Ovary (tissue), 3 donors: ENCODE measurements at regions not wholly inside any gene's neighbourhood (a gene's known extent, or its start where the extent isn't known, plus 50 kb on each side); places are given as distances from the start of the nearest gene placed in this dataset.

ENCODE experiments used
- POLR2A ChIP-seq: fragments of 450-650 bp; IDR thresholded peaks from one replicate; pipeline ENCODE4 v1.6.1; 2017; ENCODE audit warnings: antibody characterized with exemption, mild to moderate bottlenecking, moderate library complexity
- TF ChIP-seq, protein P1 (sequence below), 3 donors: fragments of 450-650 bp in 2 of 3; fragments of 200-600 bp in 1 of 3; IDR thresholded peaks; one replicate each; pipeline versions ENCODE4 v1.5.1 to v1.8.0; 2016 to 2022; ENCODE audit warnings: antibody characterized with exemption in 3 of 3, mild to moderate bottlenecking in 1 of 3
- donor health status: DM: no; HTN: no; CAD: no.

GRCh38 chr2:131418625-131419024, 54.7 kb upstream of the RAB6D start:
- TF ChIP-seq, protein P1, sequence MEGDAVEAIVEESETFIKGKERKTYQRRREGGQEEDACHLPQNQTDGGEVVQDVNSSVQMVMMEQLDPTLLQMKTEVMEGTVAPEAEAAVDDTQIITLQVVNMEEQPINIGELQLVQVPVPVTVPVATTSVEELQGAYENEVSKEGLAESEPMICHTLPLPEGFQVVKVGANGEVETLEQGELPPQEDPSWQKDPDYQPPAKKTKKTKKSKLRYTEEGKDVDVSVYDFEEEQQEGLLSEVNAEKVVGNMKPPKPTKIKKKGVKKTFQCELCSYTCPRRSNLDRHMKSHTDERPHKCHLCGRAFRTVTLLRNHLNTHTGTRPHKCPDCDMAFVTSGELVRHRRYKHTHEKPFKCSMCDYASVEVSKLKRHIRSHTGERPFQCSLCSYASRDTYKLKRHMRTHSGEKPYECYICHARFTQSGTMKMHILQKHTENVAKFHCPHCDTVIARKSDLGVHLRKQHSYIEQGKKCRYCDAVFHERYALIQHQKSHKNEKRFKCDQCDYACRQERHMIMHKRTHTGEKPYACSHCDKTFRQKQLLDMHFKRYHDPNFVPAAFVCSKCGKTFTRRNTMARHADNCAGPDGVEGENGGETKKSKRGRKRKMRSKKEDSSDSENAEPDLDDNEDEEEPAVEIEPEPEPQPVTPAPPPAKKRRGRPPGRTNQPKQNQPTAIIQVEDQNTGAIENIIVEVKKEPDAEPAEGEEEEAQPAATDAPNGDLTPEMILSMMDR (IDR thresholded peaks at IDR 0.05), result no peak
- no peak for TF ChIP-seq POLR2A
